ENCODE measurements at regions not wholly inside any gene's neighbourhood (a gene's known extent, or its start where the extent isn't known, plus 50 kb on each side); places are given as distances from the start of the nearest gene placed in this dataset.

DNA sequence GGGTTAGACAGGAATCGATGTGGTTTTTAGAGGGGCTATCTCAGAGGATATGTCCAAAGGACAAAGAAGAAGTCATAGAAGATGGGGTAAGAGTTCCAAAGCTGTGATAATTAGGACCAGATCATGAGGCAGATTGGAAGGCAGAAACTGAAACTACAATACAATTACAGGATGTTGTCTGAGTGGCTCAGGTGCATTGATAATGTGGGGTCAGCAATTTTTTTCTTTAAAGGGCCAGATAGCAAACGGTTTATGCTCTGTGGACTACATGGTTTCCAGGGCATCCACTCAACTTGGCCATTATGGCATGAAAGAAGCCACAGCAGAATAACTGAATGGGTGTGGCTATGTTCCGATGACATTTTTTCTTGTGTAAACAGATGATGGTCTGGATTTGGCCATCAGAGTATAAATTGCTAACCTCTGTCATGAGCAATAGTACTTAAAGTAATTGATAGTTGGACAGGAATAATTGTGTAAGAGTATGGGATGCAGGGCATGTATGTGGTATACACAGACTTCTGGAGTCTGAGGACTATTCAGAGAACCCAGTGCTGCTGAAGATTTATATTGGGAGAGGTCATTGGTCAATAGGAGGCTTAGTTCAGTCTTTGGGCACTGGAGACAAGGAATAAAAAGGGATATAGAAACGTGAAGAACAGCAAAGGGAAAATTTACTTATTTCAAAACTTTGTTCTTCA, 198.4 kb upstream of the ADGRL4 start:
- H3K4me3 ChIP-seq (ENCODE audit: low read length in 3 of 3): no peak overlapping the region
- H3K36me3 ChIP-seq (ENCODE audit: control insufficient read depth in 3 of 3, insufficient read depth in 3 of 3, low read length in 3 of 3): no peaks in the 10 kb centered on the region
- no peaks in the 10 kb centered on the region for H3K9me3 ChIP-seq (ENCODE audit: control insufficient read depth in 3 of 3, low read length in 3 of 3)
- no peaks in the 10 kb centered on the region for H3K4me1 ChIP-seq (ENCODE audit: control insufficient read depth in 3 of 3, insufficient read depth in 3 of 3, low read length in 3 of 3)
- H3K27me3 ChIP-seq (ENCODE audit: control insufficient read depth in 3 of 3, insufficient read depth in 3 of 3, low read length in 3 of 3): no peaks in the 10 kb centered on the region
- H3K27ac ChIP-seq (ENCODE audit: low read depth, low read length): no peak overlapping the region
- no peak overlapping the region for H3K9ac ChIP-seq (ENCODE audit: low read depth in 1 of 3, low read length in 3 of 3)

DNA sequence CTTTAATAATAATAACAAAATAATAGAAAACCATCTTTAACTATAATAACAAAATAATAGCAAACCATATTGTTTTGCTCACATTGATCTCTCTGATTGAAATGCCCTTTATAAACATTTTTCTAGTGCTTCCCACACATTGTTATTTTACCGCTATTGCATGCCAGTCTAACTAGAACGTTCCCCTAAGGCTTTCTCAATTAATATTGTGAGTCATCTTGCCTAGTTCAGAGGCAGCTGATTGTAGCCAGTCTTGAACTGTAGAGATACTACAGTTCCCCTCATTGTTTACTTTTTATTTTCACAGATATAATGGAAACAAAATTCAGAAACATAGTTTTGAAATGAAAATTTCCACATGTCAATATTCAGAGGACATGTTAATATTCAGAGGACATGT, 192.3 kb upstream of the ADGRL4 start:
- H3K9me3 ChIP-seq (ENCODE audit: control insufficient read depth in 3 of 3, low read length in 3 of 3): no peaks in the 10 kb centered on the region
- no peak overlapping the region for H3K9ac ChIP-seq (ENCODE audit: low read depth in 1 of 3, low read length in 3 of 3)
- H3K27me3 ChIP-seq (ENCODE audit: control insufficient read depth in 3 of 3, insufficient read depth in 3 of 3, low read length in 3 of 3): no peaks in the 10 kb centered on the region

DNA sequence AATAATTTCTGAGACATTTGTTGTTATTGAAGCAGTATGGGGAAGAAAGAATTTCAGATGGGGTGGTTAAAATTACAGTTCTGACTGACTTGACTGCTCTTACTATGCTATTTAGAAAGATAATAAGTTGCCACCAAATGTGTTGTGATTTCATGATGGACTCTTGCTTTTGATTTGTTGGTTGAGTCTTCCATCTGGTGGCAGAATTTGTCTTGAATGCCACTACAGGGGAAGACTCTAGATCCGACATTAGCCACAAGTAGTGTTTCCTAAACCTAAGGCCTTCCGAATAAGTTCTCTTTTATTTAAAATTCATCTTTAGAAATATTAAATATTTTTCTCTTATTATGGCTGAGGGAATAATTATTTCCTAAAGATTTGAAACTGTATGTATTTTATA, 190.9 kb upstream of the ADGRL4 start:
- Histone ChIP-seq H3K36me3 (ENCODE audit: control insufficient read depth in 3 of 3, insufficient read depth in 3 of 3, low read length in 3 of 3) (no peaks in the 10 kb centered on the region), H3K4me3 (ENCODE audit: low read length in 3 of 3) (no peak overlapping the region), H3K9me3 (ENCODE audit: control insufficient read depth in 3 of 3, low read length in 3 of 3) (no peaks in the 10 kb centered on the region), H3K27me3 (ENCODE audit: control insufficient read depth in 3 of 3, insufficient read depth in 3 of 3, low read length in 3 of 3) (no peaks in the 10 kb centered on the region), H3K4me1 (ENCODE audit: control insufficient read depth in 3 of 3, insufficient read depth in 3 of 3, low read length in 3 of 3) (no peaks in the 10 kb centered on the region), H3K27ac (ENCODE audit: low read depth, low read length) (no peak overlapping the region), H3K9ac (ENCODE audit: low read depth in 1 of 3, low read length in 3 of 3) (no peak overlapping the region)

More for the DNA sequence above, 192.3 kb upstream of the ADGRL4 start:
- H3K27ac ChIP-seq (ENCODE audit: low read depth, low read length): no peak overlapping the region
- no peaks in the 10 kb centered on the region for H3K4me1 ChIP-seq (ENCODE audit: control insufficient read depth in 3 of 3, insufficient read depth in 3 of 3, low read length in 3 of 3)
- H3K36me3 ChIP-seq (ENCODE audit: control insufficient read depth in 3 of 3, insufficient read depth in 3 of 3, low read length in 3 of 3): no peaks in the 10 kb centered on the region
- no peak overlapping the region for H3K4me3 ChIP-seq (ENCODE audit: low read length in 3 of 3)

DNA sequence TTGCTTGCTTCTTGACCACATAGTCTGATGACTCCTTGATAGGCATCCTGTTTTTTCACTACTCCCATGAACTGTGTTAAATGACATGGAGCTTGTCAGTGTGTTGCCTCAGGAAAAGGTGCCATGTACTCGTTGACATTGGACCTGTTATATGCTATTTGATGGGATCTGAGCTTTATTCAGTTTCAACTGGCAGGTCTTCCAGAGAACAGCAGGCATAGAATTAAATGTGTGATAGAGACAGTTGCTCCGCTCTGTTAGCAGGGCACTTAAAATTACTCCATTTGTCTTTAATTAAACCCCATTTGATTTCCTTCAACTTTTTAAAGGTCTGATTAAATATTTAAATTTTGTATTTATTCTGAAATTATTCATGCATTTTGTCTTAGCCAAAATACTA, 189.7 kb upstream of the ADGRL4 start:
- Histone ChIP-seq H3K36me3 (ENCODE audit: control insufficient read depth in 3 of 3, insufficient read depth in 3 of 3, low read length in 3 of 3) (no peaks in the 10 kb centered on the region), H3K27ac (ENCODE audit: low read depth, low read length) (no peak overlapping the region), H3K9ac (ENCODE audit: low read depth in 1 of 3, low read length in 3 of 3) (no peak overlapping the region), H3K9me3 (ENCODE audit: control insufficient read depth in 3 of 3, low read length in 3 of 3) (no peaks in the 10 kb centered on the region), H3K4me1 (ENCODE audit: control insufficient read depth in 3 of 3, insufficient read depth in 3 of 3, low read length in 3 of 3) (no peaks in the 10 kb centered on the region), H3K4me3 (ENCODE audit: low read length in 3 of 3) (no peak overlapping the region), H3K27me3 (ENCODE audit: control insufficient read depth in 3 of 3, insufficient read depth in 3 of 3, low read length in 3 of 3) (no peaks in the 10 kb centered on the region)

DNA sequence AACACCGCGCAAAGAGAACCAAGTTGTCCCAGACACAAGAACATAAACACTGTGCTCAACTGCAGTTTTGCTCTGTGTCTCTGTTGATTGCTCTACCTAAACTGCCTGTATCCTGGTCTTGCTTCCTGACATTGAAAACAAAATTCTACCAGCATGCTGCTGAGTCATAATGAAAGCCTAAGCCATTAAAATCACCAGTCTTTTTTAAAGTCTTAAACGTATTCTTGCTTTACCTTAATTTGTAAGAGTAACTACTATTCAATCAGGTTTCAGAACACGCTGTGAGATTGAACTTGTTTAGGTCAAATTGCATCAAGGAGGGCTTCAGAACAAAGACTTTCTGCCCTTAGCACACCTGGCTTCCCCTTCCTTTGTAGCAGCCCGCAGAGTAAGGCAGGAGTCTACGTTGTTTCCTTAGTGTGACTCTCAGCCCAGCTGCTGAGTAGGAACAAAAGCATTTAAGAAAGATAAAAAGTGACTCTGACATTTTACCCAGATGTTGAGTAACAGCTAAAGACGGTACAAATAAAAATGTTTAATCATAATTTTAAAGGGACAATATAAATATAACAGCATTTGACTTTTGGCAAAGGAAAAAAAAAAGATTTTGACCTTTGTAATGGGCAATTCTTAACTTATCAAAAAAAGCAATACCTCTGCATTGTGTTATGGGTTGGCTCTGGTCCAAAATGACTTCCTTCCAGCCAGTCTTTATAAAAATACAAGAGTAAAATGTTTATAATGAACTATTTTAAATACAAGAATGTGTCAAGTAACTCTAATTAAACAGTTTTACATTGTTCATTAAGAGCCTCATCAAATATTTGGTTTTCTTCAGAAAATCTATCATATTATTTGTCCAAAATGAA, 186.9 kb upstream of the ADGRL4 start:
- no peaks in the 10 kb centered on the region for H3K9me3 ChIP-seq (ENCODE audit: control insufficient read depth in 3 of 3, low read length in 3 of 3)
- peak overlapping the region in 1 of 3 donors; percentile 18 for H3K4me3 ChIP-seq (ENCODE audit: low read length in 3 of 3)
- H3K27ac ChIP-seq (ENCODE audit: low read depth, low read length): no peak overlapping the region
- H3K9ac ChIP-seq (ENCODE audit: low read depth in 1 of 3, low read length in 3 of 3): no peak overlapping the region
- no peaks in the 10 kb centered on the region for H3K27me3 ChIP-seq (ENCODE audit: control insufficient read depth in 3 of 3, insufficient read depth in 3 of 3, low read length in 3 of 3)
- no peaks in the 10 kb centered on the region for H3K36me3 ChIP-seq (ENCODE audit: control insufficient read depth in 3 of 3, insufficient read depth in 3 of 3, low read length in 3 of 3)
- no peaks in the 10 kb centered on the region for H3K4me1 ChIP-seq (ENCODE audit: control insufficient read depth in 3 of 3, insufficient read depth in 3 of 3, low read length in 3 of 3)

DNA sequence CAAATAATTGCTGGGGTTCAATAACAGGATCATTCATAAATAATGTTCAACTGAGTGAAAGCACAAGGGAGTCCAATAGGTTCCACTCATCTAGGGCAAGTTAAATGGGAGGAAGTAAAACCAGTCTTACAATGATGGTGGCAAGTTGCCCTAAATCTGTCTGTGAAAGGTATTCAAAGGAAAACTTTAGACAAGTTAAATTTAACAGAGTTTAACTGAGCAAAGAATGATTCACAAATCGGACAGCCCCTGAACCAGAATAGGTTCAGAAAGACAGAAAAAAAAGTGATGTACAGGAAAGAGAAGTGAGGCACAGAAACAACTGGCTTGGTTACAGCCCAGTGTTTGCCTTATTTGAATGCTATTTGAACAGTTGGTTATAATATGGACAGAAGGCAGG, 183.5 kb upstream of the ADGRL4 start:
- no peak overlapping the region for H3K9ac ChIP-seq (ENCODE audit: low read depth in 1 of 3, low read length in 3 of 3)
- no peak overlapping the region for H3K4me3 ChIP-seq (ENCODE audit: low read length in 3 of 3)
- H3K4me1 ChIP-seq (ENCODE audit: control insufficient read depth in 3 of 3, insufficient read depth in 3 of 3, low read length in 3 of 3): no peaks in the 10 kb centered on the region
- no peaks in the 10 kb centered on the region for H3K36me3 ChIP-seq (ENCODE audit: control insufficient read depth in 3 of 3, insufficient read depth in 3 of 3, low read length in 3 of 3)
- H3K9me3 ChIP-seq (ENCODE audit: control insufficient read depth in 3 of 3, low read length in 3 of 3): no peaks in the 10 kb centered on the region
- H3K27me3 ChIP-seq (ENCODE audit: control insufficient read depth in 3 of 3, insufficient read depth in 3 of 3, low read length in 3 of 3): no peaks in the 10 kb centered on the region
- H3K27ac ChIP-seq (ENCODE audit: low read depth, low read length): no peak overlapping the region

DNA sequence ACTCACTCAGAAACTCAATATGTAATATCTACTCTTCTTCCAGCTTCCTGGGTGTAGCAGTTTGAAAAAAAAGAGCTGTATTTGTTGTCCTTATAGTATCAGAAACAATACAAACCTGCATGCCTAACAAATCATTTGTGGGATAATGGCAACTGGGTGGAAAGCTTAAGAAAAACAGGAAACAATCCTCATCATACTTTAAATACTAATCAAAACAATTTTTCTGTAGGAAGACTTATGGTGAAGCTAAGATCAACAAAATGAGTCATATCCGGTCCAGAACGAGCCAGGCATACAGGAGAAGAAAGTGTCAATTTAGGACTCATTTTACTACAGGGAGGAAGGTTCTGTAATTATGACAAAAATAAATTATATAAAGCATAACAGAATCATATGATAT, 181.8 kb upstream of the ADGRL4 start:
- Histone ChIP-seq H3K27me3 (ENCODE audit: control insufficient read depth in 3 of 3, insufficient read depth in 3 of 3, low read length in 3 of 3) (no peaks in the 10 kb centered on the region), H3K27ac (ENCODE audit: low read depth, low read length) (no peak overlapping the region), H3K9ac (ENCODE audit: low read depth in 1 of 3, low read length in 3 of 3) (no peak overlapping the region), H3K9me3 (ENCODE audit: control insufficient read depth in 3 of 3, low read length in 3 of 3) (no peaks in the 10 kb centered on the region), H3K4me3 (ENCODE audit: low read length in 3 of 3) (no peak overlapping the region), H3K4me1 (ENCODE audit: control insufficient read depth in 3 of 3, insufficient read depth in 3 of 3, low read length in 3 of 3) (no peaks in the 10 kb centered on the region), H3K36me3 (ENCODE audit: control insufficient read depth in 3 of 3, insufficient read depth in 3 of 3, low read length in 3 of 3) (no peaks in the 10 kb centered on the region)

DNA sequence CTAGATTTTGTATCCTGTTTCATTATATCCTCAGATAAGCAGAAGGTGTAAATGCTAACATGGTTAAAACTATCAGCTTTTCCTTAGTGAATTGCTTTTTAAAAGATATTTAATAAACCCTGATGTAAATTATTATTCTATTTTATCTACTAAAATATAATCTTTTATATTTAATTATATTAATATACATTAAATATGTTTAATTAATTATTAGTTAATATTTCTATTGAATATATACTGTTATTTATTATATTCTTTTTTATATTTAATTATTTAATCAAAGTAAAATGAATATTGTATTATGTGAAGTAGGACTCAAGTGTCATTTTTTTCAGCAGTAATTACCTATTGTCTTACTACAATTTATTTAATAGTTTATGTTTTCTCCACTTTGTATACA, 179.7 kb upstream of the ADGRL4 start:
- Histone ChIP-seq H3K27me3 (ENCODE audit: control insufficient read depth in 3 of 3, insufficient read depth in 3 of 3, low read length in 3 of 3) (no peaks in the 10 kb centered on the region), H3K4me1 (ENCODE audit: control insufficient read depth in 3 of 3, insufficient read depth in 3 of 3, low read length in 3 of 3) (no peaks in the 10 kb centered on the region), H3K9ac (ENCODE audit: low read depth in 1 of 3, low read length in 3 of 3) (no peak overlapping the region), H3K4me3 (ENCODE audit: low read length in 3 of 3) (no peak overlapping the region), H3K36me3 (ENCODE audit: control insufficient read depth in 3 of 3, insufficient read depth in 3 of 3, low read length in 3 of 3) (no peaks in the 10 kb centered on the region), H3K9me3 (ENCODE audit: control insufficient read depth in 3 of 3, low read length in 3 of 3) (no peaks in the 10 kb centered on the region), H3K27ac (ENCODE audit: low read depth, low read length) (no peak overlapping the region)

DNA sequence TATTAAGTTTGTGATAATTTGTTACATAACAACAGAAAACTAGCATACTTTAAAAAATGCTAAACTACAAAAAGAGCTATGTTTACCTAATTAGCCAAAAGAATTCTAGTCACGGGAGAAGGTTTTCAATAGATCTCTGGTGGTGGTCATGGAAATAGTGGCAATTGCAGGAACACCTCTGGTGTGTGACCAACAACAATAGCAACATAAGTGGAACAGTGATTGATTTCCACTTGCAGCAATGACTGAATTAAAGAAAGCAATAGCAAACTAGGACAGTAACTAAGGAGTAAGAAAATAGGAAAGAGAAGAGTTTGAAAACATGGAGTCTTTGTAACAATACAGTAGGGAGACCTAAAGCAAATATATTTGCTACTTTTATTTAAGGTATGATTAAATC, 171.3 kb upstream of the ADGRL4 start:
- H3K27ac ChIP-seq (ENCODE audit: low read depth, low read length): no peak overlapping the region

DNA sequence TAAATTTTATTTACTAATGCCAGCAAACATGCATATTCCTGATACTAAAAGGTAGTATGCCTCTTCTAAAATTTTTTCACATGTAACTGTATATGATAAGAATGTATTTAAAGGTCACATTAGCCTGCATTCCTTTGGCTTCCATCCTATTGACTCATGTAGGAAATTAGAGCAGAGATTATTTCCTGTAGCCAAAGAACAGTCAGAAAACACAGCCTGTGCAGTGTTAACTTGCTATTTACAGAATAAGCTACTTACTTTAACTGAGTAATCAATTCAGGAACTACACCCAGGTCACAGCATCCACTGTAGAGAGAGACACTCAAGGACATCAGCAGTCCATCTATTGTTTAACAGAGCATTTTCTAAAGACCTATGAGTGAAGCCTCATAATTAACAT, 154.5 kb upstream of the ADGRL4 start:
- Histone ChIP-seq H3K36me3 (ENCODE audit: control insufficient read depth in 3 of 3, insufficient read depth in 3 of 3, low read length in 3 of 3) (no peaks in the 10 kb centered on the region), H3K9me3 (ENCODE audit: control insufficient read depth in 3 of 3, low read length in 3 of 3) (no peaks in the 10 kb centered on the region), H3K27ac (ENCODE audit: low read depth, low read length) (no peak overlapping the region), H3K4me1 (ENCODE audit: control insufficient read depth in 3 of 3, insufficient read depth in 3 of 3, low read length in 3 of 3) (no peaks in the 10 kb centered on the region), H3K27me3 (ENCODE audit: control insufficient read depth in 3 of 3, insufficient read depth in 3 of 3, low read length in 3 of 3) (no peaks in the 10 kb centered on the region), H3K9ac (ENCODE audit: low read depth in 1 of 3, low read length in 3 of 3) (no peak overlapping the region), H3K4me3 (ENCODE audit: low read length in 3 of 3) (no peak overlapping the region)

More for the DNA sequence above, 171.3 kb upstream of the ADGRL4 start:
- no peaks in the 10 kb centered on the region for H3K36me3 ChIP-seq (ENCODE audit: control insufficient read depth in 3 of 3, insufficient read depth in 3 of 3, low read length in 3 of 3)
- H3K4me1 ChIP-seq (ENCODE audit: control insufficient read depth in 3 of 3, insufficient read depth in 3 of 3, low read length in 3 of 3): no peaks in the 10 kb centered on the region
- no peaks in the 10 kb centered on the region for H3K27me3 ChIP-seq (ENCODE audit: control insufficient read depth in 3 of 3, insufficient read depth in 3 of 3, low read length in 3 of 3)
- H3K4me3 ChIP-seq (ENCODE audit: low read length in 3 of 3): no peak overlapping the region
- H3K9me3 ChIP-seq (ENCODE audit: control insufficient read depth in 3 of 3, low read length in 3 of 3): no peaks in the 10 kb centered on the region
- no peak overlapping the region for H3K9ac ChIP-seq (ENCODE audit: low read depth in 1 of 3, low read length in 3 of 3)
